K562 (cell line): ENCODE measurements at regions not wholly inside any gene's neighbourhood (a gene's known extent, or its start where the extent isn't known, plus 50 kb on each side); places are given as distances from the start of the nearest gene placed in this dataset.

Source experiments
- ASH1L ChIP-seq: fragments of 450-650 bp; IDR thresholded peaks from 2 replicates; pipeline ENCODE4 v1.6.1; 2018; ENCODE audit warnings: borderline replicate concordance, mild to moderate bottlenecking, low read depth; ENCODE audit not compliant: partially characterized antibody
- ELF2 ChIP-seq: fragments of 250-450 bp; sonication (Bioruptor Pico); IDR thresholded peaks from 2 replicates; pipeline ENCODE4 v1.5.0; 2021; ENCODE audit warnings: mild to moderate bottlenecking
- POLR2A ChIP-seq: fragments of 450-650 bp; conservative IDR thresholded peaks from 2 replicates; pipeline ENCODE4 v1.6.1; 2016
- SAP30 ChIP-seq: fragments of 200-600 bp; sonication (generic); IDR thresholded peaks from 2 replicates; pipeline ENCODE4 v1.6.1; 2012; ENCODE audit warnings: borderline replicate concordance, low read depth, mild to moderate bottlenecking, moderate library complexity, low read length, control low read depth, inconsistent platforms; ENCODE audit not compliant: insufficient read depth, poor library complexity, severe bottlenecking
- SREBF2 ChIP-seq: sonication (generic); formaldehyde crosslinking; IDR thresholded peaks from 2 replicates; pipeline ENCODE4 v1.4.0; 2020; ENCODE audit warnings: mild to moderate bottlenecking, missing genetic modification reagents
- ZNF24 ChIP-seq: fragments of 450-650 bp; IDR thresholded peaks from 2 replicates; pipeline ENCODE4 v1.6.1; 2016
- TF ChIP-seq, protein P1 (sequence below): IDR thresholded peaks from 2 replicates; pipeline ENCODE4 v1.6.1; 2012; ENCODE audit warnings: low read depth, low read length, improper control_type of control experiment, borderline replicate concordance
- TF ChIP-seq, protein P2 (sequence below): fragments of 250-450 bp; sonication (Bioruptor Pico); IDR thresholded peaks from 2 replicates; pipeline ENCODE4 v1.4.0; 2020; ENCODE audit warnings: mild to moderate bottlenecking, moderate library complexity
- TF ChIP-seq, protein P3 (sequence below), 3 experiments: IDR thresholded peaks in 2 of 3; conservative IDR thresholded peaks in 1 of 3; 2 replicates each; pipeline ENCODE4 v1.5.1; 2011 to 2012; ENCODE audit warnings: low read length in 3 of 3, mild to moderate bottlenecking in 3 of 3, control low read depth in 2 of 3, improper control_type of control experiment in 1 of 3, inconsistent platforms in 1 of 3, low read depth in 1 of 3, mixed read lengths in 1 of 3, moderate library complexity in 1 of 3; ENCODE audit not compliant: insufficient read depth in 2 of 3

DNA sequence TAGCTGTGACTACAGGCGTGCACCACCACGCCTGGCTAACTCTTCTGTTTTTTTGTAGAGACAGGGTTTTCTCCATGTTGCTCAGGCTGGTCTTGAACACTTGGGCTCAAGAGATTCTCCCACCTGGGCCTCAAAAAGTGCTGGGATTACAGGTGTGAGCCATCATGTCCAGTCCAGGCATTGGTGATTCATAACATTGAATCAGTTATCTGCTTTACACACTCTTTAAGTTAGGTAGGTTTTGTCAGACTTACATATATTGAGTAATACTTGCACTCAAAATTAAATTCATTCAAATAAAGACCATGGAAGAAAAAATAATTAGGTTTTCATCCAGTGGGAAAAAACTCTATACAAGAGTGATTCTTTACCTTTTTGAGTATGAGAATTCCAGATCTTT is 93.2 kb upstream of the XPO1 start:
- TF ChIP-seq POLR2A (no peak), SREBF2 (CRISPR knock-in tag) (no peak), ASH1L (no peak), SAP30 (no peak), ZNF24 (no peak), ELF2 (CRISPR knock-in tag) (no peak)
- TF ChIP-seq, protein P1, sequence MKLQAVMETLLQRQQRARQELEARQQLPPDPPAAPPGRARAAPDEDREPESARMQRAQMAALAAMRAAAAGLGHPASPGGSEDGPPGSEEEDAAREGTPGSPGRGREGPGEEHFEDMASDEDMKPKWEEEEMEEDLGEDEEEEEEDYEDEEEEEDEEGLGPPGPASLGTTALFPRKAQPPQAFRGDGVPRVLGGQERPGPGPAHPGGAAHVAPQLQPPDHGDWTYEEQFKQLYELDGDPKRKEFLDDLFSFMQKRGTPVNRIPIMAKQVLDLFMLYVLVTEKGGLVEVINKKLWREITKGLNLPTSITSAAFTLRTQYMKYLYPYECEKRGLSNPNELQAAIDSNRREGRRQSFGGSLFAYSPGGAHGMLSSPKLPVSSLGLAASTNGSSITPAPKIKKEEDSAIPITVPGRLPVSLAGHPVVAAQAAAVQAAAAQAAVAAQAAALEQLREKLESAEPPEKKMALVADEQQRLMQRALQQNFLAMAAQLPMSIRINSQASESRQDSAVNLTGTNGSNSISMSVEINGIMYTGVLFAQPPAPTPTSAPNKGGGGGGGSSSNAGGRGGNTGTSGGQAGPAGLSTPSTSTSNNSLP, result no peak
- TF ChIP-seq, protein P2, sequence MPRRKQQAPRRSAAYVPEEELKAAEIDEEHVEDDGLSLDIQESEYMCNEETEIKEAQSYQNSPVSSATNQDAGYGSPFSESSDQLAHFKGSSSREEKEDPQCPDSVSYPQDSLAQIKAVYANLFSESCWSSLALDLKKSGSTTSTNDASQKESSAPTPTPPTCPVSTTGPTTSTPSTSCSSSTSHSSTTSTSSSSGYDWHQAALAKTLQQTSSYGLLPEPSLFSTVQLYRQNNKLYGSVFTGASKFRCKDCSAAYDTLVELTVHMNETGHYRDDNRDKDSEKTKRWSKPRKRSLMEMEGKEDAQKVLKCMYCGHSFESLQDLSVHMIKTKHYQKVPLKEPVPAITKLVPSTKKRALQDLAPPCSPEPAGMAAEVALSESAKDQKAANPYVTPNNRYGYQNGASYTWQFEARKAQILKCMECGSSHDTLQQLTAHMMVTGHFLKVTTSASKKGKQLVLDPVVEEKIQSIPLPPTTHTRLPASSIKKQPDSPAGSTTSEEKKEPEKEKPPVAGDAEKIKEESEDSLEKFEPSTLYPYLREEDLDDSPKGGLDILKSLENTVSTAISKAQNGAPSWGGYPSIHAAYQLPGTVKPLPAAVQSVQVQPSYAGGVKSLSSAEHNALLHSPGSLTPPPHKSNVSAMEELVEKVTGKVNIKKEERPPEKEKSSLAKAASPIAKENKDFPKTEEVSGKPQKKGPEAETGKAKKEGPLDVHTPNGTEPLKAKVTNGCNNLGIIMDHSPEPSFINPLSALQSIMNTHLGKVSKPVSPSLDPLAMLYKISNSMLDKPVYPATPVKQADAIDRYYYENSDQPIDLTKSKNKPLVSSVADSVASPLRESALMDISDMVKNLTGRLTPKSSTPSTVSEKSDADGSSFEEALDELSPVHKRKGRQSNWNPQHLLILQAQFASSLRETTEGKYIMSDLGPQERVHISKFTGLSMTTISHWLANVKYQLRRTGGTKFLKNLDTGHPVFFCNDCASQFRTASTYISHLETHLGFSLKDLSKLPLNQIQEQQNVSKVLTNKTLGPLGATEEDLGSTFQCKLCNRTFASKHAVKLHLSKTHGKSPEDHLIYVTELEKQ (CRISPR knock-in tag), result no peak
- TF ChIP-seq, protein P3, sequence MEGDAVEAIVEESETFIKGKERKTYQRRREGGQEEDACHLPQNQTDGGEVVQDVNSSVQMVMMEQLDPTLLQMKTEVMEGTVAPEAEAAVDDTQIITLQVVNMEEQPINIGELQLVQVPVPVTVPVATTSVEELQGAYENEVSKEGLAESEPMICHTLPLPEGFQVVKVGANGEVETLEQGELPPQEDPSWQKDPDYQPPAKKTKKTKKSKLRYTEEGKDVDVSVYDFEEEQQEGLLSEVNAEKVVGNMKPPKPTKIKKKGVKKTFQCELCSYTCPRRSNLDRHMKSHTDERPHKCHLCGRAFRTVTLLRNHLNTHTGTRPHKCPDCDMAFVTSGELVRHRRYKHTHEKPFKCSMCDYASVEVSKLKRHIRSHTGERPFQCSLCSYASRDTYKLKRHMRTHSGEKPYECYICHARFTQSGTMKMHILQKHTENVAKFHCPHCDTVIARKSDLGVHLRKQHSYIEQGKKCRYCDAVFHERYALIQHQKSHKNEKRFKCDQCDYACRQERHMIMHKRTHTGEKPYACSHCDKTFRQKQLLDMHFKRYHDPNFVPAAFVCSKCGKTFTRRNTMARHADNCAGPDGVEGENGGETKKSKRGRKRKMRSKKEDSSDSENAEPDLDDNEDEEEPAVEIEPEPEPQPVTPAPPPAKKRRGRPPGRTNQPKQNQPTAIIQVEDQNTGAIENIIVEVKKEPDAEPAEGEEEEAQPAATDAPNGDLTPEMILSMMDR (IDR thresholded peaks at IDR 0.05 in 2 of 3, conservative IDR thresholded peaks at IDR 0.05 in 1 of 3; ENCODE audit: insufficient read depth in 2 of 3, low read depth in 1 of 3, low read length in 3 of 3), result no peak
